ENCODE measurements at regions not wholly inside any gene's neighbourhood (a gene's known extent, or its start where the extent isn't known, plus 50 kb on each side); places are given as distances from the start of the nearest gene placed in this dataset.

- no peaks in the 10 kb centered on the region; a peak in 1 of 7 replicates for H3K4me1 ChIP-seq (replicated peaks in 1 of 4; ENCODE audit: control insufficient read depth in 3 of 4, insufficient read depth in 4 of 4, low read length in 3 of 4)
- no peaks in the 10 kb centered on the region for H3K79me1 ChIP-seq (ENCODE audit: low read depth, low read length)
- no peak overlapping the region for H4K5ac ChIP-seq (ENCODE audit: insufficient read length, low read depth, low read length)
- DNase-seq (ENCODE audit: low read depth in 1 of 2, low spot score in 2 of 2) (no peak), FAIRE-seq (no peak)
- no peaks in the 10 kb centered on the region for H3K79me2 ChIP-seq (ENCODE audit: control insufficient read depth in 1 of 2, insufficient read depth in 2 of 2, low read length in 2 of 2)
- H3K9ac ChIP-seq (replicated peaks in 1 of 4; ENCODE audit: extremely low read depth in 1 of 4, low read depth in 3 of 4, low read length in 3 of 4), result no peak overlapping the region
- no peak overlapping the region for H3K18ac ChIP-seq (ENCODE audit: extremely low read depth, low read length)
- H3K9me3 ChIP-seq (ENCODE audit: insufficient read depth in 2 of 2, low read depth in 1 of 2, low read length in 1 of 2), result peaks cover 0 to 3% of the 10 kb centered on the region in 2 experiments; a peak in 1 of 4 replicates
- H2BK15ac ChIP-seq (ENCODE audit: low read length), result no peak overlapping the region
- ChIA-PET CTCF (ENCODE audit: partially characterized antibody) (interaction anchor here (1.0 kb wide), 1 partner anchor 44 kb away, joined by 3 read pairs; no protein-coding TSS in a partner anchor), POLR2A (ENCODE audit: partially characterized antibody) (no interaction called here)
- no peak overlapping the region for H2BK5ac ChIP-seq (ENCODE audit: low read depth, low read length)
- H3K14ac ChIP-seq (ENCODE audit: insufficient read length), result no peak overlapping the region
- WGBS, 2 experiments (ENCODE audit: extremely low coverage in 1 of 2, insufficient coverage in 1 of 2, insufficient read length in 1 of 2, insufficient replicate concordance in 2 of 2, low coverage in 1 of 2, low lambda C conversion rate in 2 of 2, missing lambda C conversion rate in 1 of 2), result 75% methylated on average over 2 of the region's 2 CpGs; no CpG with 5 or more reads in 1 of the 2 experiments
- no peaks in the 10 kb centered on the region for H3K23me2 ChIP-seq (ENCODE audit: low read depth, low read length)
- H4K91ac ChIP-seq (replicated peaks; ENCODE audit: insufficient read length, low read length), result no peak overlapping the region
- no peak overlapping the region for H2AFZ ChIP-seq (ENCODE audit: low read length)
- no peak overlapping the region for H3K4me3 ChIP-seq (ENCODE audit: extremely low read depth in 1 of 4, insufficient read depth in 2 of 4, low read depth in 3 of 4, low read length in 4 of 4)
- no peak overlapping the region for H2AK5ac ChIP-seq (ENCODE audit: low read depth, low read length)
- H3K27ac ChIP-seq (ENCODE audit: low read depth, low read length), result no peak overlapping the region
- H3K36me3 ChIP-seq (ENCODE audit: control insufficient read depth in 2 of 4, insufficient read depth in 4 of 4, low read length in 3 of 4), result no peaks in the 10 kb centered on the region; a peak in 1 of 8 replicates
- H2BK12ac ChIP-seq (ENCODE audit: low read depth, low read length), result no peak overlapping the region
- H3K4me2 ChIP-seq (ENCODE audit: insufficient read depth in 1 of 2, low read depth in 2 of 2, low read length in 2 of 2), result no peak overlapping the region
- H3K23ac ChIP-seq (ENCODE audit: insufficient read length), result no peak overlapping the region
- no peaks in the 10 kb centered on the region for H4K20me1 ChIP-seq (replicated peaks in 1 of 2; ENCODE audit: control insufficient read depth in 1 of 2, insufficient read depth in 2 of 2, low read length in 2 of 2)
- no peak overlapping the region for H2BK120ac ChIP-seq (replicated peaks; ENCODE audit: low read depth, low read length)
- no peaks in the 10 kb centered on the region for H3K27me3 ChIP-seq (replicated peaks in 1 of 4; ENCODE audit: control insufficient read depth in 3 of 4, extremely low read depth in 1 of 4, insufficient read depth in 3 of 4, low read length in 3 of 4)
- H4K8ac ChIP-seq (ENCODE audit: extremely low read depth, insufficient read depth, low read length), result no peak overlapping the region
- no peak overlapping the region for H2BK20ac ChIP-seq (ENCODE audit: low read length)
- no peak overlapping the region for H3K4ac ChIP-seq (replicated peaks; ENCODE audit: insufficient read length, low read depth, low read length)
- H3K56ac ChIP-seq (replicated peaks; ENCODE audit: insufficient read length, low read depth, low read length), result no peak overlapping the region
- TF ChIP-seq SUZ12 (IDR thresholded peaks at IDR 0.05; ENCODE audit: low read length), result no peak
- TF ChIP-seq SRF (IDR thresholded peaks at IDR 0.05; ENCODE audit: low read depth, low read length), result no peak
- TF ChIP-seq BACH1 (IDR thresholded peaks at IDR 0.05; ENCODE audit: low read length), result no peak
- TF ChIP-seq JUN (IDR thresholded peaks at IDR 0.05; ENCODE audit: low read depth, low read length), result no peak
- no peak for TF ChIP-seq SP4 (IDR thresholded peaks at IDR 0.05; ENCODE audit: low read length)
- no peak for TF ChIP-seq E2F6 (IDR thresholded peaks at IDR 0.05)
- TF ChIP-seq SP1 (IDR thresholded peaks at IDR 0.05; ENCODE audit: low read depth, low read length), result no peak
- no peak for TF ChIP-seq CEBPB (IDR thresholded peaks at IDR 0.05; ENCODE audit: low read depth, low read length)
- no peak for TF ChIP-seq CBX8 (IDR thresholded peaks at IDR 0.05; ENCODE audit: borderline replicate concordance, low read depth, low read length)
These were observed 171.5 kb downstream of the ALDH8A1 start for GRCh38 chr6:134778431-134778830.
